ENCODE measurements at regions not wholly inside any gene's neighbourhood (a gene's known extent, or its start where the extent isn't known, plus 50 kb on each side); places are given as distances from the start of the nearest gene placed in this dataset.

- H3K4me3 ChIP-seq (ENCODE audit: low read depth, low read length) = no peak overlapping the region
- POLR2A ChIA-PET = no interaction called here
- TF ChIP-seq CTCF (IDR thresholded peaks at IDR 0.05; ENCODE audit: insufficient read depth, low read length, missing control alignments) = no peak
- DNase-seq (ENCODE audit: low read depth, low spot score) = no peak
- CTCF ChIA-PET = interaction anchor here (1.0 kb wide), 1 partner anchor 197 kb away, joined by 4 read pairs; no protein-coding TSS in a partner anchor
Measured at GRCh38 chr1:147472966-147473732, 68.2 kb upstream of the BCL9 start.

GRCh38 chr1:147473733-147474049 is 67.6 kb upstream of the BCL9 start:
- CTCF ChIA-PET = interaction anchor here (1.0 kb wide), 1 partner anchor 198 kb away, joined by 4 read pairs; no protein-coding TSS in a partner anchor
- TF ChIP-seq CTCF (IDR thresholded peaks at IDR 0.05; ENCODE audit: insufficient read depth, low read length, missing control alignments) = no peak
- POLR2A ChIA-PET = no interaction called here
- no peak for DNase-seq (ENCODE audit: low read depth, low spot score)
- H3K4me3 ChIP-seq (ENCODE audit: low read depth, low read length) = no peak overlapping the region

GRCh38 chr1:147475488-147475887 is 65.8 kb upstream of the BCL9 start:
- POLR2A ChIA-PET = no interaction called here

GRCh38 chr1:147478521-147478920 is 62.8 kb upstream of the BCL9 start:
- ChIA-PET POLR2A (no interaction called here), CTCF (no interaction called here)
- H3K4me3 ChIP-seq (ENCODE audit: low read depth, low read length) = no peak overlapping the region
- no peak for DNase-seq (ENCODE audit: low read depth, low spot score)
- TF ChIP-seq CTCF (IDR thresholded peaks at IDR 0.05; ENCODE audit: insufficient read depth, low read length, missing control alignments) = no peak

More at GRCh38 chr1:147475488-147475887, 65.8 kb upstream of the BCL9 start:
- no peak overlapping the region for H3K4me3 ChIP-seq (ENCODE audit: low read depth, low read length)
- no peak for TF ChIP-seq CTCF (IDR thresholded peaks at IDR 0.05; ENCODE audit: insufficient read depth, low read length, missing control alignments)
- no peak for DNase-seq (ENCODE audit: low read depth, low spot score)
- CTCF ChIA-PET = interaction anchor here (1.6 kb wide), 2 partner anchors 17 to 19 kb away, joined by 3 to 6 read pairs; no protein-coding TSS in a partner anchor

- DNase-seq (ENCODE audit: low read depth, low spot score) = no peak
- ChIA-PET POLR2A (no interaction called here), CTCF (interaction anchor here (0.9 kb wide), 1 partner anchor 14 kb away, joined by 3 read pairs; no protein-coding TSS in a partner anchor)
Measured at GRCh38 chr1:147479864-147480564, 61.3 kb upstream of the BCL9 start.

More at GRCh38 chr1:147479864-147480564, 61.3 kb upstream of the BCL9 start:
- no peak overlapping the region for H3K4me3 ChIP-seq (ENCODE audit: low read depth, low read length)
- TF ChIP-seq CTCF (IDR thresholded peaks at IDR 0.05; ENCODE audit: insufficient read depth, low read length, missing control alignments) = no peak

Measured in AG04449 (cell line).